ENCODE measurements at regions not wholly inside any gene's neighbourhood (a gene's known extent, or its start where the extent isn't known, plus 50 kb on each side); places are given as distances from the start of the nearest gene placed in this dataset.

DNA sequence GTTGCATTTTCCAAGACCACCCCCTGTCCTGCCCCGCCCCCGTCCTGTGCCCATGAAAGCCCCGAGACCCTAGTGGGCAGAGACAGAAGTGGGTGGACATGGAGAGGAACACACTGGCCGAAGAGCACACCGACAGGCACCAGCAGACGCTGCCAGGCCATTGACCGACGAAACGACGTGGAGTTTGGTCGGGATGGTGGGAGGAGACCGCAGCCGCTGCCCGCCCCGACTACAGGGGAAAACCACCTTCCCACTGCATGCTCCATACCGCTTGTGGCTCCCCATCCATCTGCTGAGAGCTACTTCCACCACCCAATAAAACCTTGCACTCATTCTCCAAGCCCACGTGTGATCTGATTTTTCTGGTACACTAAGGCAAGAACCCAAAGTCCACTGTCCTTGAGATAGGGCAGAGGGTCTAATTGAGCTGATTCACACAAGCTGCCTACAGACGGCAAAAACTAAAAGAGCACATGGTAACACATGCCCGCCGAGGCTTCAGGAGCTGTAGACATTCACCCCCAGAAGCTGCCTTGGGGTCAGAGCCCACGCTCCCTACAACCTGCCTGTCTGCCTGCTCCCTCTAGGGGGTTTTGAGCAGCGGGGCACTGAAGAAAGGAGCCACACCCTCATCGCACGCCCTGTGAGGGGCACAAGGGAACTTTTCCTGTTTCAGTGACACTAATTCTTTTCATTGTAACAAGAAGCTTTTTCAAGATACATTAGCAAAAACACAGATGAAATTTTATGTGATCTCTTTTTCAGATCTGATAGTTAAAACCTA, 81.2 kb upstream of the RAB3GAP2 start:
- no peaks in the 10 kb centered on the region for H3K79me2 ChIP-seq (ENCODE audit: insufficient read depth)
- TF ChIP-seq SIN3A (IDR thresholded peaks at IDR 0.05; ENCODE audit: borderline replicate concordance, low read depth, low read length): no peak
- TF ChIP-seq NRF1 (IDR thresholded peaks at IDR 0.05; ENCODE audit: low read depth, low read length): no peak
- no peak for TF ChIP-seq GABPA (IDR thresholded peaks at IDR 0.05; ENCODE audit: low read depth)
- TF ChIP-seq FOXJ3 (CRISPR knock-in tag; IDR thresholded peaks at IDR 0.05): no peak
- TF ChIP-seq, protein P1, sequence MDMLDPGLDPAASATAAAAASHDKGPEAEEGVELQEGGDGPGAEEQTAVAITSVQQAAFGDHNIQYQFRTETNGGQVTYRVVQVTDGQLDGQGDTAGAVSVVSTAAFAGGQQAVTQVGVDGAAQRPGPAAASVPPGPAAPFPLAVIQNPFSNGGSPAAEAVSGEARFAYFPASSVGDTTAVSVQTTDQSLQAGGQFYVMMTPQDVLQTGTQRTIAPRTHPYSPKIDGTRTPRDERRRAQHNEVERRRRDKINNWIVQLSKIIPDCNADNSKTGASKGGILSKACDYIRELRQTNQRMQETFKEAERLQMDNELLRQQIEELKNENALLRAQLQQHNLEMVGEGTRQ (IDR thresholded peaks at IDR 0.05; ENCODE audit: borderline replicate concordance, low read depth, low read length): no peak
- TF ChIP-seq IRF3 (IDR thresholded peaks at IDR 0.05; ENCODE audit: low read depth, low read length): no peak
- TF ChIP-seq, protein P2, sequence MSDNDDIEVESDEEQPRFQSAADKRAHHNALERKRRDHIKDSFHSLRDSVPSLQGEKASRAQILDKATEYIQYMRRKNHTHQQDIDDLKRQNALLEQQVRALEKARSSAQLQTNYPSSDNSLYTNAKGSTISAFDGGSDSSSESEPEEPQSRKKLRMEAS (IDR thresholded peaks at IDR 0.05; ENCODE audit: low read depth): no peak
- TF ChIP-seq YY1 (IDR thresholded peaks at IDR 0.05; ENCODE audit: low read depth): no peak
- no peak for TF ChIP-seq TEAD4 (IDR thresholded peaks at IDR 0.05; ENCODE audit: borderline replicate concordance, insufficient read depth)
- TF ChIP-seq GATA2 (CRISPR knock-in tag; IDR thresholded peaks at IDR 0.05): no peak
- TF ChIP-seq, protein P3, sequence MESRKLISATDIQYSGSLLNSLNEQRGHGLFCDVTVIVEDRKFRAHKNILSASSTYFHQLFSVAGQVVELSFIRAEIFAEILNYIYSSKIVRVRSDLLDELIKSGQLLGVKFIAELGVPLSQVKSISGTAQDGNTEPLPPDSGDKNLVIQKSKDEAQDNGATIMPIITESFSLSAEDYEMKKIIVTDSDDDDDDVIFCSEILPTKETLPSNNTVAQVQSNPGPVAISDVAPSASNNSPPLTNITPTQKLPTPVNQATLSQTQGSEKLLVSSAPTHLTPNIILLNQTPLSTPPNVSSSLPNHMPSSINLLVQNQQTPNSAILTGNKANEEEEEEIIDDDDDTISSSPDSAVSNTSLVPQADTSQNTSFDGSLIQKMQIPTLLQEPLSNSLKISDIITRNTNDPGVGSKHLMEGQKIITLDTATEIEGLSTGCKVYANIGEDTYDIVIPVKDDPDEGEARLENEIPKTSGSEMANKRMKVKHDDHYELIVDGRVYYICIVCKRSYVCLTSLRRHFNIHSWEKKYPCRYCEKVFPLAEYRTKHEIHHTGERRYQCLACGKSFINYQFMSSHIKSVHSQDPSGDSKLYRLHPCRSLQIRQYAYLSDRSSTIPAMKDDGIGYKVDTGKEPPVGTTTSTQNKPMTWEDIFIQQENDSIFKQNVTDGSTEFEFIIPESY (IDR thresholded peaks at IDR 0.05; ENCODE audit: borderline replicate concordance, low read depth): no peak
- TF ChIP-seq SMC3 (IDR thresholded peaks at IDR 0.05; ENCODE audit: low read depth, low read length): no peak
- no peak for TF ChIP-seq TAF1 (IDR thresholded peaks at IDR 0.05; ENCODE audit: borderline replicate concordance, low read depth, low read length)
- no peak for TF ChIP-seq RFX5 (IDR thresholded peaks at IDR 0.05; ENCODE audit: low read length)

More for the DNA sequence above, 81.2 kb upstream of the RAB3GAP2 start:
- Histone ChIP-seq H3K27me3 (ENCODE audit: insufficient read depth) (no peaks in the 10 kb centered on the region), H4K20me1 (ENCODE audit: insufficient read depth) (no peaks in the 10 kb centered on the region), H3K27ac (ENCODE audit: low read depth in 2 of 2, low read length in 1 of 2) (no peak overlapping the region), H3K9me3 (no peaks in the 10 kb centered on the region), H3K36me3 (replicated peaks in 1 of 2; ENCODE audit: control insufficient read depth in 1 of 2, insufficient read depth in 2 of 2, low read length in 1 of 2) (no peaks in the 10 kb centered on the region), H3K4me3 (ENCODE audit: low read depth in 2 of 2, low read length in 1 of 2) (no peak overlapping the region), H3K9me2 (no peaks in the 10 kb centered on the region), H3F3A (replicated peaks; ENCODE audit: insufficient read depth) (no peaks in the 10 kb centered on the region), H3K4me1 (ENCODE audit: control insufficient read depth in 1 of 2, insufficient read depth in 2 of 2, low read depth in 1 of 2, low read length in 1 of 2) (peaks cover 0 to 8% of the 10 kb centered on the region in 2 experiments; a peak in 2 of 4 replicates), H3K9ac (no peak overlapping the region), H2AFZ (ENCODE audit: low read depth) (no peak overlapping the region), H3K4me2 (no peak overlapping the region)
- ChIA-PET CTCF (no interaction called here), POLR2A (no interaction called here)
- no peak for DNase-seq
- 84% methylated on average over 14 of the region's 24 CpGs for WGBS (ENCODE audit: low lambda C conversion rate)
